DOHH2 (cell line): ENCODE measurements at regions not wholly inside any gene's neighbourhood (a gene's known extent, or its start where the extent isn't known, plus 50 kb on each side); places are given as distances from the start of the nearest gene placed in this dataset.

Experiments used
- EZH2phosphoT487 ChIP-seq: fragments of 200-600 bp; sonication (generic); IDR thresholded peaks from 2 replicates; pipeline ENCODE4 v1.6.1; 2017; ENCODE audit warnings: borderline replicate concordance, mild to moderate bottlenecking, antibody characterized with exemption, low read length, moderate library complexity, mixed read lengths
- TF ChIP-seq, protein P1 (sequence below): fragments of 200-600 bp; sonication (generic); IDR thresholded peaks from one replicate; pipeline ENCODE4 v1.5.1; 2014; ENCODE audit warnings: antibody characterized with exemption, mild to moderate bottlenecking, low read depth, low read length; ENCODE audit not compliant: poor library complexity, severe bottlenecking

DNA sequence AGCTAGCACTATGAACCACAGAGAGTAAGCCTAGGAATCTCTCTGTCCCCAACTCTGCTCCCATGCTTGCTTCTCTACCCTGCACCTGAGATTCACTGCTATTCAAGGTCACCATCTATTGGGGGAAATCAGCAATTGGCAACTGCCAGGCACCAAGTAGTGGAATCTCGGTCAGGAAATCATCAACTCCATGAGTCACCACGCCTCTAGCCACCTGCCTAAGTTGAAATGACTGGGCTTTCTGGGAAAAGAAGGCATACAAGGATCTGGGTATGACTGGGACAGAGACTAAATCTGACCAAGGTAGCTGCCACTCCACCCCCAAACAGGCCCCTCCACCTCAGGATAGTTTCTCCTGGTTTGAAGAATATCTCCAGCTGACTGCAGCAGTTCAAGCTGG, 464.1 kb upstream of the CBLB start:
- TF ChIP-seq, protein P1, sequence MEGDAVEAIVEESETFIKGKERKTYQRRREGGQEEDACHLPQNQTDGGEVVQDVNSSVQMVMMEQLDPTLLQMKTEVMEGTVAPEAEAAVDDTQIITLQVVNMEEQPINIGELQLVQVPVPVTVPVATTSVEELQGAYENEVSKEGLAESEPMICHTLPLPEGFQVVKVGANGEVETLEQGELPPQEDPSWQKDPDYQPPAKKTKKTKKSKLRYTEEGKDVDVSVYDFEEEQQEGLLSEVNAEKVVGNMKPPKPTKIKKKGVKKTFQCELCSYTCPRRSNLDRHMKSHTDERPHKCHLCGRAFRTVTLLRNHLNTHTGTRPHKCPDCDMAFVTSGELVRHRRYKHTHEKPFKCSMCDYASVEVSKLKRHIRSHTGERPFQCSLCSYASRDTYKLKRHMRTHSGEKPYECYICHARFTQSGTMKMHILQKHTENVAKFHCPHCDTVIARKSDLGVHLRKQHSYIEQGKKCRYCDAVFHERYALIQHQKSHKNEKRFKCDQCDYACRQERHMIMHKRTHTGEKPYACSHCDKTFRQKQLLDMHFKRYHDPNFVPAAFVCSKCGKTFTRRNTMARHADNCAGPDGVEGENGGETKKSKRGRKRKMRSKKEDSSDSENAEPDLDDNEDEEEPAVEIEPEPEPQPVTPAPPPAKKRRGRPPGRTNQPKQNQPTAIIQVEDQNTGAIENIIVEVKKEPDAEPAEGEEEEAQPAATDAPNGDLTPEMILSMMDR: no peak
- TF ChIP-seq EZH2phosphoT487: no peak
